SU-DHL-6 (cell line): ENCODE measurements at regions not wholly inside any gene's neighbourhood (a gene's known extent, or its start where the extent isn't known, plus 50 kb on each side); places are given as distances from the start of the nearest gene placed in this dataset.

Source experiments
- H2AFZ ChIP-seq: fragments of 200-600 bp; sonication (generic); 2 replicates; pipeline ENCODE4 v1.6.1; 2014; ENCODE audit warnings: low read depth, mild to moderate bottlenecking, moderate library complexity, mixed read lengths, antibody characterized with exemption, low read length; ENCODE audit not compliant: severe bottlenecking
- H3F3A ChIP-seq: fragments of 200-600 bp; shearing (Covaris generic); 2 replicates; pipeline ENCODE4 v1.6.0; 2016; ENCODE audit warnings: antibody characterized with exemption, mild to moderate bottlenecking; ENCODE audit not compliant: insufficient read depth
- H3K27ac ChIP-seq: fragments of 200-600 bp; sonication (generic); 2 replicates; pipeline ENCODE4 v1.5.1; 2016; ENCODE audit warnings: low read depth, mild to moderate bottlenecking, low read length, moderate library complexity, mixed read lengths
- H3K27me3 ChIP-seq: fragments of 200-600 bp; sonication (generic), shearing (Covaris generic); 2 replicates; pipeline ENCODE4 v1.6.0; 2014; ENCODE audit warnings: mild to moderate bottlenecking, low read length
- H3K36me3 ChIP-seq: fragments of 200-600 bp; sonication (generic); 2 replicates; pipeline ENCODE4 v1.6.1; 2014; ENCODE audit warnings: mild to moderate bottlenecking, low read length, mixed read lengths
- H3K4me2 ChIP-seq: fragments of 300-600, 200-600 bp; shearing (Covaris generic), sonication (generic); 2 replicates; pipeline ENCODE4 v1.6.0; 2014; ENCODE audit warnings: low read length, low read depth, mild to moderate bottlenecking; ENCODE audit not compliant: poor library complexity, severe bottlenecking
- H3K4me3 ChIP-seq: fragments of 200-600 bp; sonication (generic); 2 replicates; pipeline ENCODE4 v1.5.1; 2014; ENCODE audit warnings: antibody characterized with exemption, low read length, mild to moderate bottlenecking, mixed read lengths; ENCODE audit not compliant: insufficient read depth, poor library complexity, severe bottlenecking
- H3K79me2 ChIP-seq: fragments of 200-600 bp; sonication (generic); 2 replicates; pipeline ENCODE4 v1.6.1; 2014; ENCODE audit warnings: mild to moderate bottlenecking, low read length, moderate library complexity; ENCODE audit not compliant: insufficient read depth
- H3K9ac ChIP-seq: fragments of 200-600 bp; sonication (generic); 2 replicates; pipeline ENCODE4 v1.7.0; 2014; ENCODE audit warnings: mild to moderate bottlenecking, low read length
- H3K9me2 ChIP-seq: fragments of 200-600 bp; sonication (generic); replicated peaks from 2 replicates; pipeline ENCODE4 v1.6.1; 2014; ENCODE audit warnings: low read length; ENCODE audit not compliant: insufficient read depth
- H3K9me3 ChIP-seq: fragments of 200-600 bp; sonication (generic); 2 replicates; pipeline ENCODE4 v1.6.1; 2014; ENCODE audit warnings: low read length, mixed read lengths; ENCODE audit not compliant: insufficient read depth
- H4K20me1 ChIP-seq: fragments of 200-600 bp; sonication (generic); 2 replicates; pipeline ENCODE4 v1.6.1; 2014; ENCODE audit warnings: low read depth, mild to moderate bottlenecking, antibody characterized with exemption, low read length, moderate library complexity, mixed read lengths
- EZH2phosphoT487 ChIP-seq: fragments of 200-600 bp; sonication (generic), shearing (Covaris generic); conservative IDR thresholded peaks from 2 replicates; pipeline ENCODE4 v1.6.1; 2018; ENCODE audit warnings: mild to moderate bottlenecking, antibody characterized with exemption, low read length, moderate library complexity, mixed read lengths
- TF ChIP-seq, protein P1 (sequence below): fragments of 200-600 bp; sonication (generic); IDR thresholded peaks from one replicate; pipeline ENCODE4 v1.5.1; 2017; ENCODE audit warnings: antibody characterized with exemption, mild to moderate bottlenecking, low read length, moderate library complexity; ENCODE audit not compliant: insufficient read depth, poor library complexity, severe bottlenecking

GRCh38 chr5:29561564-29561963 lies 1631.9 kb upstream of the CDH6 start:
- Histone ChIP-seq H3K4me2 (no peak overlapping the region), H3K9me2 (no peaks in the 10 kb centered on the region), H2AFZ (no peak overlapping the region), H3K36me3 (no peaks in the 10 kb centered on the region; the same call in 1 of the 2 replicates), H3K27ac (no peak overlapping the region), H3K27me3 (no peaks in the 10 kb centered on the region), H3F3A (no peaks in the 10 kb centered on the region), H3K79me2 (no peaks in the 10 kb centered on the region), H3K4me3 (no peak overlapping the region), H3K9me3 (no peaks in the 10 kb centered on the region), H4K20me1 (no peaks in the 10 kb centered on the region), H3K9ac (no peak overlapping the region)
- TF ChIP-seq EZH2phosphoT487 = no peak
- TF ChIP-seq, protein P1, sequence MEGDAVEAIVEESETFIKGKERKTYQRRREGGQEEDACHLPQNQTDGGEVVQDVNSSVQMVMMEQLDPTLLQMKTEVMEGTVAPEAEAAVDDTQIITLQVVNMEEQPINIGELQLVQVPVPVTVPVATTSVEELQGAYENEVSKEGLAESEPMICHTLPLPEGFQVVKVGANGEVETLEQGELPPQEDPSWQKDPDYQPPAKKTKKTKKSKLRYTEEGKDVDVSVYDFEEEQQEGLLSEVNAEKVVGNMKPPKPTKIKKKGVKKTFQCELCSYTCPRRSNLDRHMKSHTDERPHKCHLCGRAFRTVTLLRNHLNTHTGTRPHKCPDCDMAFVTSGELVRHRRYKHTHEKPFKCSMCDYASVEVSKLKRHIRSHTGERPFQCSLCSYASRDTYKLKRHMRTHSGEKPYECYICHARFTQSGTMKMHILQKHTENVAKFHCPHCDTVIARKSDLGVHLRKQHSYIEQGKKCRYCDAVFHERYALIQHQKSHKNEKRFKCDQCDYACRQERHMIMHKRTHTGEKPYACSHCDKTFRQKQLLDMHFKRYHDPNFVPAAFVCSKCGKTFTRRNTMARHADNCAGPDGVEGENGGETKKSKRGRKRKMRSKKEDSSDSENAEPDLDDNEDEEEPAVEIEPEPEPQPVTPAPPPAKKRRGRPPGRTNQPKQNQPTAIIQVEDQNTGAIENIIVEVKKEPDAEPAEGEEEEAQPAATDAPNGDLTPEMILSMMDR = no peak

DNA sequence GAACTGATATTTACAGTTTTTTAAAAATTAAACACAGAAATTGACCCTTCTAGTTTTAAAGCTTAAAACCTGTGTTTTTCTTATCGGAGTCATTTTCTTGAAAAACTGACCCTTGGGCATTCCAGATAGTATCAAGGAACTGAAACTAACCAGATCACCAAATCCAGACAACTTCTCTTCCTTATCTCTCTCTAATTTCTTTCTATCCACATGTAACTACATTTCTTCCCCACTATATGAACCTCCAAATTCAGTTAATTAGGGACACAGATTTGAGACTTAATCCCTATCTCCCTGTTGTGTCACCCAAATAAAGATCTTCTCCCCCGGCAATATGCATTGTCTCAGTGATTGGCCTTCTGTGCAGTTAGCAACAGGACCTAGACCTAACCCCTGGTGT lies 1643.0 kb upstream of the CDH6 start:
- no peaks in the 10 kb centered on the region for H3K36me3 ChIP-seq
- H3K4me3 ChIP-seq = no peak overlapping the region
- H3K9me2 ChIP-seq = no peaks in the 10 kb centered on the region
- H3K9me3 ChIP-seq = no peaks in the 10 kb centered on the region; the same call in 1 of the 2 replicates
- no peak overlapping the region for H3K27ac ChIP-seq
- no peak overlapping the region for H3K4me2 ChIP-seq
- TF ChIP-seq, protein P1 = no peak
- no peak for TF ChIP-seq EZH2phosphoT487
- no peak overlapping the region for H2AFZ ChIP-seq
- no peaks in the 10 kb centered on the region for H3K79me2 ChIP-seq
- no peaks in the 10 kb centered on the region for H4K20me1 ChIP-seq
- no peaks in the 10 kb centered on the region for H3F3A ChIP-seq
- no peaks in the 10 kb centered on the region for H3K27me3 ChIP-seq
- H3K9ac ChIP-seq = no peak overlapping the region

GRCh38 chr5:29548262-29548661 lies 1645.2 kb upstream of the CDH6 start:
- Histone ChIP-seq H4K20me1 (no peaks in the 10 kb centered on the region), H3K27ac (no peak overlapping the region), H3K27me3 (no peaks in the 10 kb centered on the region), H3K9ac (no peak overlapping the region), H3K36me3 (no peaks in the 10 kb centered on the region), H3K9me2 (no peaks in the 10 kb centered on the region), H3K9me3 (no peaks in the 10 kb centered on the region), H3K79me2 (no peaks in the 10 kb centered on the region), H2AFZ (no peak overlapping the region), H3F3A (no peaks in the 10 kb centered on the region), H3K4me3 (no peak overlapping the region), H3K4me2 (no peak overlapping the region)
- TF ChIP-seq EZH2phosphoT487 = no peak
- TF ChIP-seq, protein P1 = no peak
